GM21576 (cell line): ENCODE measurements at regions not wholly inside any gene's neighbourhood (a gene's known extent, or its start where the extent isn't known, plus 50 kb on each side); places are given as distances from the start of the nearest gene placed in this dataset.
"Not testable (repeated sequence)": the region's sequence is repeated elsewhere in the genome, so short reads cannot be mapped to it uniquely, and the experiment has no call there.

Experiments
- ATAC-seq: cut with Tn5 transposase; IDR thresholded peaks from one replicate; pipeline ENCODE4 v1.9.1; 2021; ENCODE audit warnings: mild to moderate bottlenecking, moderate library complexity; ENCODE audit not compliant: unreplicated experiment

DNA sequence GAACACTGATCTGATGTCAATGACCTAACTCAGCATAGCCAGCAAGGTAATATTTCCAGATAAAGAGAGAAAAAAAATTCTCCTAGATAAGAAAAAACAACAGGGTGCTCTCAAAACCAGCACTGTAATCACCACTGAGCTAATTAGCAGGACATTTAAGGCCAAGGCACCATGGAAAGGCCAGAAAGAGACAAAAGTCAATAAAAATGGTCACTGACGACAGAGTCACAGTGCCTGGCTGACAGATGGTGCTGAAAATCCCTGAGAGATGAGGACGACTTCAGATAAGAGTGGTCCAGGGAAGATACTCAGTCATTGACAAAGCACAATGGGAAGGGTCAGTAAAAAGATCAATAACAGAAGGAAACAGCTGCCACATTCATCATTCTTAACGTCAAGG is 186.7 kb downstream of the SPATA31A6 start:
- ATAC-seq: not testable (repeated sequence)

DNA sequence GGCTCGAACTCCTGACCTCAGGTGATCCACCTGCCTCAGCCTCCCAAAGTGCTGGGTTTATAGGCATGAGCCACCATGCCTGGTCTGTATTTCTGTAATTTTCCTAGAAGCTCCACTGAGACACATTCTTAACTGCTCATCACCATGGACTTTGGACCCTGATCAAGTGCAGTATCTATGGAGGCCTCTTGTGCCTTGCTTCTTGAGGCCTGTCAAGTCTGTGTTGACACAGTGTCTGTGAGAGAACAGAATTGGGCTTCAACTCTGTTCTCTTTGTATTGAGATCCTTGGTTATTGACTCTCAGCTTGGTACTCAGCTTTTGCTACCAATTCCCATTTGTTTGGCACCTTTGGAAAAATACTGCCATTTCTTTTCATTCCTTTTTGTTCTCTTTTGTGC is 188.0 kb downstream of the SPATA31A6 start:
- not testable (repeated sequence) for ATAC-seq

DNA sequence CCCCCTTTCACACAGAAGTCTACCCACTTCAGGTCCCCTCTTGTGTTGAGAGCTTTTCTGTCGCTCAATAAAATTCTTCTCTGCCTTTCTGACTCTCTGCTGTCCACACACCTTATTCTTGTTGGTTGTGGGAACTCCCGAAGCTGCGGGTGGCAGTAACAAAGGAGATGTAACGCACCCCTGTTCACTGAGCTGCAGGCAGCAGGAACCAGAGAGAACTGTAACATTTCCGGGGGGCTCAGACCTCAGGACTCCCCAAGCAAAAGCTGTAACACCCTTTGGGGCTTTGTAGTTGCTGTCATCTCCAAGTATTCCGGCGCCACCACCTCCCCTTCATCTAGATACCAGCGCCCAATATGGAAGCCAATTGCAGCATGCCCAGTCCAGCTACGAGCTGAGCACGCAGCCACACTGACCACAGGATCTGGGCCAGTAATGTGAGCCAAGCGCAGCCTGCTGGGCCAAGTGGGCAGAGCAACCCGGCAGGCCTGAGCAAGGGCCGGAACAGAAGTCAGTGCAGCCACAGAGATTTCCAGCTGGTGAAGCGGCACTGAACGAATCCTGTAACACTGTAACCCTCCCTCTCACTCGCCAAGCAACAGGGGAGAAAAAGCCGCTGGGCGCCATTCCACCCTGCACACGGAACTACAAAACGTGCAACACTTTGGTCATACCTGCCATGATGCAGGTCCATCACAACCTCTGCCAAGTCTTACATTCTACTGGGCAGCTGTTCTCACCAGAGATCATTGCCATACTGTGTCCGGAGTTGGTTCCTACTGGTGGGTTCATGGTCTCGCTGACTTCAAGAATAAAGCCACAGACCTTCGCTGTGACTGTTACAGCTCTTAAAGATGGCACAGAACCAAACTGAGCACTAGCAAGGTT is 194.3 kb downstream of the SPATA31A6 start:
- ATAC-seq: not testable (repeated sequence)

DNA sequence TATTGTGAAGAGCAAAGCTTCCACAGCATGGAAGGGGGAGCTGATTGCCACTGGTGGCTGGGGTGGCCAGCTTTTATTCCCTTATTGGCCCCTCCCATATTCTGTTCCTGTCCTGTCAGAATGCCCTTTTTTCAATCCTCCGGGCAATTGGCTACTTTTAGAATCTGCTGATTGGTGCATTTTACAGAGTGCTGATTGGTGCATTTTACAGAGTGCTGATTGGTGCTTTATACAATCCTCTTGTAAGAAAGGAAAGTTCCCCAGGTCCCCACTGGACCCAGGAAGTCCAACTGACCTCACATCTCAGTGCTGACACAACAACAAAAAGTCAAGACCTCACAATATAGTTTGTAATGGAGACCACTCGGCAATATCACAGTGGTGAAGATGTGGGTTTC is 195.0 kb downstream of the SPATA31A6 start:
- no peak for ATAC-seq

DNA sequence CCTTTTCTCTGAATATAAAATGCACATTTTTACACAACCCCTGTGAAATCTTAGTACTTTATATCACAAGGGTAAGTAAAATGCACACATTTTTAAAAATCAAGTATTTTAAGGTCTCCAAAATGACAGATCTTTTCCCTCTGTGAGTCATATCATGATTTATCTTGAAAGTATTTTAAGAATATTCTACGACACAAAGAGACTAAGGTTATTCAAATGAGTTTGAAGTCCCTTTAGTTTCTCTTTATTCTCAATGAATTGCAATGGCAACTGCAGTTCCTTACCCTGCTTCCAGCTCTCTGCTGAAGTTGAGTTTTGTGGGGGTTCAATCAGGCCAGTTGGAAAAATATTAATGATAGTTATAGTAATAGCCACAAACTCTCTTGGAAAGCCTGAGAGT is 196.1 kb downstream of the SPATA31A6 start:
- ATAC-seq: not testable (repeated sequence)

DNA sequence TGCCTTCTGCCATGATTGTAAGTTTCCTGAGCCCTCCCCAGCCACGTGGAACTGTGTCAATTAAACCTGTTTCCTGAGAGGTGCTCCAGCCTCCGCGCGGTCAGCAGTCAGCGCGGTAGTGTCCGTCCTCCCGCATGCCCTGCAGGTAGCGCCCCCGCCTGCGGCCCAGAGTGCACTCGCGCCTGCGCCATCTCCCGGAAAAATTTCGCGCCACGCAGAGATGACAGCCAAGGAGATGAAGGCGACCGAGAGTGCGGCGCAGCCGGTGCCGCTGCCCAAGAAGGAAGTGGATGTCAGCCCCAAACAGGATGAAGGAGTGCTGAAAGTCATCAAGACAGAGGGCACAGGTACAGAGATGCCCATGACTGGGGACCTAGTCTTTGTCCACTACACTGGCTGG is 201.1 kb downstream of the SPATA31A6 start:
- not testable (repeated sequence) for ATAC-seq

DNA sequence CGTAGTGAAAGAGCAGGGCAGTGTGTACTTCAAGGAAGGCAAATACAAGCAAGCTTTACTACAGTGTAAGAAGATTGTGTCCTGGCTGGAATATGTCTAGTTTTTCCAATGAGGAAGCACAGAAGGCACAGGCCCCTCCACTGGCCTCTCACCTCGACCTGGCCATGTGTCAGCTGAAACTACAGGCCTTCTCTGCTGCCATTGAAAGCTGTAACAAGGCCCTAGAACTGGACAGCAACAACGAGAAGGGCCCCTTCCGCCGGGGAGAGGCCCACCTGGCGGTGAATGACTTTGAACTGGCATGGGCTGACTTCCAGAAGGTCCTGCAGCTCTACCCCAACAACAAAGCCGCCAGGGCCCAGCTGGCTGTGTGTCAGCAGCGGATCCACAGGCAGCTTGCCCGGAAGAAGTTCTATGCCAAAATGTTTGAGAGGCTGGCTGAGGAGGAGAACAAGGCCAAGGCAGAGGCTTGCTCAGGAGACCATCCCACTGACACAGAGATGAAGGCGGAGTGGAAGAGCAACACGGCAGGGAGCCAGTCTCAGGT is 202.2 kb downstream of the SPATA31A6 start:
- ATAC-seq: not testable (repeated sequence)

DNA sequence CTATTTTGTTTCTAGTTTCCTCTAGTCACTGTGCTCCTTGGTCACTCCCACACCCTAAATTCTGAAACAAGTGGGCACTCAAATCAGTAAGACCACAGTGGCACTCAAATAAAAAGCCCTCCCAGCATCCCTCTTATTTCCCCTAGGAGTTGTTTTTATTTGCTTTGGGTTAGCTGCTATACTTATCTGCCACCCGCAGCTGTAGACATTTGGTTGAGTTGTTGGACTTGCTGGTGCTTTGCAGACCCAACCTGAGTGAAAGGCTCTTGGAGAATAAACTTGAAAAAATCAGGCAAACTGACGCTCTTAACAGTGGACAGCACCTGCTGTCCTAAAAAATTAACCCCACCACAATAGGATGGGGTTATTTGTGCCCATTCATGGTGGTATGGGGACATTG is 203.0 kb downstream of the SPATA31A6 start:
- ATAC-seq: no peak

DNA sequence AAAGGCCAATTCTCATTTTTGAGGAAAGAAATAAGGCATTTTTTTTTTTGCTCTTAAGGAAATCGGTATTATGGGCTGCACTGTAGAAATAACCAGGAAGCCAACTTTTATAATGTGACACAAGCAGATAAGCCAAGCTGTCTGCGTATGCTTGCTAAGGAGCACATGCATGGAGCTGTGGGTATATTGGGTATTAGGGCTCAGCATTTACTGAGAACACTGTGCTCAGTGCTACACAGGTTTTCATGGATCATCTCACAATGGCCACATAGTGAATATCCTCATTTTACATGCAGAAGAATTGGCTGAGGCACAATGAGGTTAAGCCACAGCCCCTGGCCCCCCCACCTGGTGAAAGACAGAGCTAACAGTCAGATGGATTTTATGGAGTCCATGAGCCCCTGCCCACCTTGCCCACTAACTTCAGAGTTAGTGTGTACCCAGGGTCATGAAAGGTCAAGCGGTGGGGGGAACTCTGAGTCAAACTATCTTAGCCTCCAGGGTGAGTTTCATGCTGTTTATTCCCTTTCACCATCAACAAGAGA is 204.8 kb downstream of the SPATA31A6 start:
- ATAC-seq: no peak

DNA sequence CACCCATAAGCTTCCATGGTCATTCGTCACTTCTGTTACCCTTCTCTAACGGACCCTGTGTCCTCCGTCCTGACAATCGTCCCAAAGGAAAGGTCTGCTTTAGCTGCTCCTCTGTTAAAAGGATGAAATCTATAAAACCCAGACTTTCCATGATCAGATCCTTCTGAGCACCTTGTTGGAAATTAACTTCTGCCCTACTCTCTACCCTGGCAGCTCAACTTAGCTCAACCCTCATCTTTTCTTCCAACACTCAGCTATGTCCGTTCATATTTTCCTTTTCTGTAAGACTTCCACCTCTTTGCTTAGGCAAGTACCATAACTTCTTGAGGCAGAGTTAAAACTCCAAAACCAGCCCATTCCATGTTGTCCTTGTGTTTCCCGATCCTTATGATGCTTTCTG is 205.4 kb downstream of the SPATA31A6 start:
- no peak for ATAC-seq

DNA sequence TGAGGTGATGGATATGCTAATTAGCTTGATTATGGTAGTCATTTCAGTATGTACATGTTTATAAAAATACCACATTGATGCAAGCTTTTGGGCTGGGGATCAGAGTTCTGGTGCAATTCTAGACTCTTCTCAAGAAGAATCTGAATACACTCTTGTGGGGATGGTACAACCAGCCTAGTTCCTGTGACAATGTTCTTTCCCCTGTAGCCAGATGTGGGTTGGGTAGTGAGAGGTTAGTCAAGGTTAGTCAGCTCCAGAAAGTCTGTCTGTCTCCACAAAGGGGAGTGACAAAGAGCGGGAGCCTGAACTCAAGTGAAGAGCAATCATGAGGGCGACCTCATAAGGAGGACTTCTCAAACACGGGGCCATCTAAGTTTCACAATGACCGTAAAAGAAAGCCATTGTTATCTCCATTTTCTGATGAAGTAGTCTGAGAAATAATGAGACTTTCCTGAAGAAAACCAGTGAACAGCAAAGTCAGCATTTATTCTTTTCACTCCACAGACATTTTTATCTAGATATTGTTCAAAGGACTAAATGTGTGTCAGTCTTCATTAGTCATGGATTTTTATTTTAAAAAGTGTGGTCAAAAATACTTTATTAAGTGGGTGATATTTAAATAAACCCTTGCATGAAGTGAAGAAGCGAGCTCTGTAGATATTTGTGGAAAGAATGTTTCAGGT is 209.5 kb downstream of the SPATA31A6 start:
- ATAC-seq: not testable (repeated sequence)

DNA sequence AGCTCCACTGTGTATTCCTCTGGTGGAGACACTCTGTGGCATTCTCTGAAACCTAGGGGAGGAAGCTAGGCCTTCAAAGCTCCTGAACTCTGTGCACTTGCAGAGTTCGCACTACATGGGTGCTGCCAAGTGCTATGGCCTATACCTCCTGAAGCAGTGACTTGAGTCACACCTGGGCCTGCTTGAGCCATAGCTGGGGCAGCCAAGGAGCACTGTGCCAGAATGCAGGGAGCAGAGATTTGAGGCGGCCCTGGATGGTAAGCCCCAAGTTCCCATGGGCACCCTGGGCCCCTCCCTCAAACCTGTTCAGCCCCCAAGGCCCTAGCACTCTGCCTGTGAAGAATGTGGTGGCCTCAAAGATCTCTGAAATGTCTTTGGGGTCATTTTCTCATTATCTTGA is 212.9 kb downstream of the SPATA31A6 start:
- no peak for ATAC-seq

DNA sequence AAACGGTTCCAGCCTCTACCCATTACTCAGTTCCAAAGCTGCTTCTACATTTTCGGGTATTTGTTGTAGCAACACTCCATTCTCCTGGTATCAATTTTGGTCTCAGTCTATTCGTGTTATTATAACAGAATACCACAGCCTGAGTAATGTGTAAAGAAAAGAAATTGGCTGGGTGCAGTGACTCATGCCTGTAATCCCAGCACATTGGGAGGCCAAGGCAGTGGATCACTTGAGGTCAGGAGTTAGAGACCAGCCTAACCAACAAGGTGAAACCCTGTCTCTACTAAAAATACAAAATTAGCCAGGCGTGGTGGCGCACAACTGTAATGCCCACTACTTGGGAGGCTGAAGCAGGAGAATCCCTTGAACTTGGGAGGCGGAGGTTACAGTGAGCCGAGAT is 213.9 kb downstream of the SPATA31A6 start:
- ATAC-seq: not testable (repeated sequence)

DNA sequence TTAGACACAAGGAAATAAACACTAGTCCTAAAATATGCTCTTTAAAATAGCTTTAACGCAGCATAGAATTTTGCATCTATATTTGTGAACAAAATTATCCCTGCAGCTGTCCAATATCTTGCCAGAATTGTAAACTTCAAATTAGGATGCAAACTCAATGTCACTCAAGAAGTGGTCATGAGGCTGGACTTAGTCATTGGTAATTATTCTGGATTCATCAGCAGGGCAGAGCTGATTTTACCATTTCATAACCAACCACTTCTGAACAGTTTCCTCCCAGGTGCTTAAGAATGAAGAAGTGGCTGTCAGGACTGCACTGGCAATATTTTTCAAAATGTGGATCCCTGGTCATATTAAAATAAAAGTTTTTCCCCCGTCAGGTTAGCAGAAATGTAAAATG is 219.5 kb downstream of the SPATA31A6 start:
- not testable (repeated sequence) for ATAC-seq

DNA sequence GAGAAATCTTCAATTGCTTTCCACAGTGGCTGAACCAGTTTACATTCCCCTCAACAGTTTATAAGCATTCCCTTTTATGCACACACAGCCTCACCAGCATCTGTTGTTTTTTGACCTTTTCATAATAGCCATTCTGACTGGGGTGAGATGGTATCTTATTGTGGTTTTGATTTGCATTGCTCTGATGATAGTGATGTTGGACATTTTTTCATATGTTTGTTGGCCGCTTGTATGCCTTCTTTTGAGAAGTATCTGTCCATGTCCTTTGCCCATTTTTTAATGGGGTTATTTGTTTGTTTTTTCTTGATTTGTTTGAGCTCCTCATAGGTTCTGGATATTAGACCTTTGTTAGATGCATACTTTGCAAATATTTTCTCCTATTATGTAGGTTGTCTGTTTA is 226.1 kb downstream of the SPATA31A6 start:
- not testable (repeated sequence) for ATAC-seq

DNA sequence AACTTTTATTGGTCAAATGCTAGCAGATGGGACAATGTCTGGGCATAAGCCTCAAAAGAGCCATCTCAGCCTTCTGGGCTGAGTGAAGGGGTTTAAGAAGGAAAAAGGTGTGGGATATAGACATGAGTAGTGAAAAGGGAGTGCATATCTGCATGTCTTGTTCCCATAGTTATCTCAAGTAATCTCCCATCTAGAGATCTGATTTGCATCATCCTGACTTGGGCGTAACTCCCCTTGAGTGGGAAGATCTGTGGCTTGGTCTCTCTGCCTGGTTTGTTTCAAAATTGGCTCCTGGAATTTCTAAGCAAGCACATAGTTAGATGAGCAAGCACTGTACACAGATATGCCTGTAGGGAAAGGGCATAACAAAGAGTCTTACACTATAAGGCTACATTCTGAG is 228.9 kb downstream of the SPATA31A6 start:
- not testable (repeated sequence) for ATAC-seq

DNA sequence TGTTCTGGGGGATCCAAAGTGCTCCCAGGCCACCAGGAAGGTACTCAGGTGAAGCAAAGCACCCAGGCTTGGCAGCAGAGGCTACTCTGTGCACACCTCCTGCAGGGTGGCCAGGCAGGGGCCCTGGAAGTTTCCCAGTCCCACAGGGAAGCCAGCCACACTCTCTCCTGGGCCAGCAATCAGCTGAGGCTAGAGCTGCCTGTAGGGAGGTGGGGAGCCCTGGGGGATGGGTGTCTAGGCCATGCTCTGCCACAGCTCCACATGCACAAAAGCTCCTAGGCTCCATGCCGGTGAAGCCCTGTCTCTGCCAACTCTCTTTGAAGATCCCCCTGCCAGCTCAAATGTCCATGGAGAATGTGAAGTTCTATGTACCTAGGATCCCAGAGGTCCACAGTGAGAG is 231.4 kb downstream of the SPATA31A6 start:
- not testable (repeated sequence) for ATAC-seq

DNA sequence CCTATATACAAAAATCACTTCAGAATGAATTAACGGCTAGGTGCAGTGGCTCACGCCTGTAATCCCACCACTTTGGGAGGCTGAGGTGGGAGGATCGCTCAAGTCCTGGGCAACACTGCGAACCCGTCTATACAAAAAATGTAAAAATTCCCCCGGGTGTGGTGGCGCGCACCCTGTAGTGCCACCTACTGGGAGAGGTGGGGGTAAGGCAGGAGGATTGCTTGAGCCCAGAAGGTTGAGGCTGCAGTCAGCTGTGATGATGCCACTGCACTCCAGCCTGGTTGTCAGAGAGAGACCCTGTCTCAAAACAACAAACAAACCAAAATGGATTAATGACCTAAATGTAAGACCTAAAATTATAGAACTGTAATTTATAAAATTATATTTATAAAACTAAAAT is 236.2 kb downstream of the SPATA31A6 start:
- not testable (repeated sequence) for ATAC-seq

DNA sequence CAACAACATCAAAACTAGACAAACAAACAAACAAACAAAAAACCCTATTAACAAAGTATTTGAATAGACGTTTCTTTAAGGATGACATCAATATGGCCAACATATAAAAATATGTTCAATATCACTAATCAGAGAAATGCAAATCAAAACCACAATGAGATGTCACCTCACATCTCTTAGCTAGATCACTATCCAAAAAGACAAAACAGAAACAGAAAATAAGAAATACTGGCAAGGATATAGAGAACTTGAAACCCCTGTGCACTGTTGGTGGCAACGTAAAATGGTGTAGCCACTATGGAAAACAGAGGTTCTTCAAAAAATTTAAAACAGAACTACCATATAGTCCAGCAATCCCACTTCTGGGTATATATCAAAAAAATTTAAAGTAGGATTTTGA is 236.9 kb downstream of the SPATA31A6 start:
- ATAC-seq: peak; percentile 73

DNA sequence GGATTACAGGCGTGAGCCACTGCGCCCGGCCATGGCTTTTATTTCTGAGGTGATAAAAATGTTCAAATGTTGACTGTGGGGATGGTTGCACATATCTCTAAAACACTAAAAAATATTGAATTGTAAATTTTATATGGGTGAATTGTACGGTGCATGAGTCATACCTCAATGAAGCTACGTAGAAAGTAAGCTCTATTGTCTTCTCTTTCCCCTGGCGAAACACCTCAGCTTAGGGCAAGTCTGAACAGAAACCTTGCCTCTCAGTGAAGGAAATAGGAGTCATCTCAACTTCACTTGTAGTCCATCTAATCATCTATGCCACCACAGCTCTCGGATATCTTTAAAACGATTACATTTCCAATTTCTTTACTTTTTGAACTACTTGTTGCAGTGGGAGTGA is 238.2 kb downstream of the SPATA31A6 start:
- not testable (repeated sequence) for ATAC-seq
